Keratinocyte (primary cell): ENCODE measurements at regions not wholly inside any gene's neighbourhood (a gene's known extent, or its start where the extent isn't known, plus 50 kb on each side); places are given as distances from the start of the nearest gene placed in this dataset.

Experiments used
- DNase-seq: peaks from one replicate; pipeline ENCODE4 v3.0.0-alpha.2; 2011; ENCODE audit warnings: low read depth, missing footprints, low spot score
- FAIRE-seq: peaks from 2 replicates; lab custom pipeline; 2011; peaks lifted over from hg19 to GRCh38; lab: Jason Lieb, UNC
- H2AFZ ChIP-seq: 2 replicates; pipeline ENCODE4 v1.6.0; 2012; ENCODE audit warnings: low read length, control low read depth, inconsistent platforms; ENCODE audit not compliant: control insufficient read depth
- H3K27ac ChIP-seq: 2 replicates; pipeline ENCODE4 v1.5.1; 2011; ENCODE audit warnings: low read length; ENCODE audit not compliant: control insufficient read depth, insufficient read depth
- H3K27me3 ChIP-seq: 3 replicates; pipeline ENCODE4 v1.6.0; 2011; ENCODE audit warnings: low read length; ENCODE audit not compliant: control insufficient read depth, insufficient read depth; ENCODE audit errors: extremely low read depth
- H3K36me3 ChIP-seq, 2 experiments: 2 replicates in 1 of 2; 3 replicates in 1 of 2; pipeline ENCODE4 v1.5.1; 2011; ENCODE audit warnings: low read length in 2 of 2, mild to moderate bottlenecking in 1 of 2; ENCODE audit not compliant: control insufficient read depth in 2 of 2, insufficient read depth in 2 of 2; ENCODE audit errors: extremely low read depth in 1 of 2
- H3K4me1 ChIP-seq: 3 replicates; pipeline ENCODE4 v1.5.1; 2011; ENCODE audit warnings: low read length; ENCODE audit not compliant: control insufficient read depth, insufficient read depth; ENCODE audit errors: extremely low read depth
- H3K4me2 ChIP-seq: 3 replicates; pipeline ENCODE4 v1.6.0; 2011; ENCODE audit warnings: low read depth, low read length; ENCODE audit not compliant: control insufficient read depth, insufficient read depth; ENCODE audit errors: extremely low read depth
- H3K4me3 ChIP-seq, 3 experiments: fragments of 200-600 bp in 1 of 3; sonication (generic) in 1 of 3; 2 replicates in 2 of 3; 3 replicates in 1 of 3; pipeline ENCODE4 v1.5.1; 2011 to 2016; ENCODE audit warnings: low read length in 3 of 3, mild to moderate bottlenecking in 3 of 3, control low read depth in 2 of 3, inconsistent platforms in 1 of 3, low read depth in 1 of 3, mixed read lengths in 1 of 3, mixed run types in 1 of 3, moderate library complexity in 1 of 3; ENCODE audit not compliant: control insufficient read depth in 2 of 3, insufficient read depth in 2 of 3; ENCODE audit errors: extremely low read depth in 1 of 3
- H3K79me2 ChIP-seq: 2 replicates; pipeline ENCODE4 v1.6.0; 2012; ENCODE audit warnings: low read length; ENCODE audit not compliant: control insufficient read depth, insufficient read depth
- H3K9ac ChIP-seq: 3 replicates; pipeline ENCODE4 v1.6.0; 2011; ENCODE audit warnings: low read length; ENCODE audit not compliant: control insufficient read depth, insufficient read depth; ENCODE audit errors: extremely low read depth
- H3K9me1 ChIP-seq: 3 replicates; pipeline ENCODE4 v1.6.0; 2011; ENCODE audit warnings: low read length; ENCODE audit not compliant: control insufficient read depth, insufficient read depth; ENCODE audit errors: extremely low read depth
- H3K9me3 ChIP-seq: 2 replicates; pipeline ENCODE4 v1.5.1; 2012; ENCODE audit warnings: low read depth, low read length; ENCODE audit not compliant: control insufficient read depth
- H4K20me1 ChIP-seq: 3 replicates; pipeline ENCODE4 v1.6.0; 2011; ENCODE audit warnings: low read length; ENCODE audit not compliant: control insufficient read depth, insufficient read depth; ENCODE audit errors: extremely low read depth
- CTCF ChIP-seq, 3 experiments: IDR thresholded peaks in 1 of 3; conservative IDR thresholded peaks in 1 of 3; optimal IDR thresholded peaks in 1 of 3; 2 replicates in 2 of 3; 3 replicates in 1 of 3; pipeline versions ENCODE3 to v1.5.1; 2011; ENCODE audit warnings: low read length in 3 of 3, mild to moderate bottlenecking in 3 of 3, moderate library complexity in 2 of 3, control low read depth in 1 of 3, inconsistent platforms in 1 of 3; ENCODE audit not compliant: insufficient read depth in 2 of 3; ENCODE audit errors: extremely low read depth in 1 of 3
- EZH2 ChIP-seq: IDR thresholded peaks from one replicate; pipeline ENCODE4 v1.6.1; 2012; ENCODE audit warnings: inconsistent platforms, mild to moderate bottlenecking, low read length, moderate library complexity
- dilution Hi-C: fragments of 300-500 bp; cut with MboI; formaldehyde crosslinking; loops from one replicate; pipeline ENCODE4 v1.7.0; 2020; ENCODE audit warnings: low sequenced_read_pairs; ENCODE audit not compliant: extremely low pct_ligation_motif_present

GRCh38 chr4:137739391-137739790 is 207.1 kb upstream of the PCDH18 start:
- dilution Hi-C loops = no loop called here
- no peaks in the 10 kb centered on the region for H3K4me1 ChIP-seq
- no peak overlapping the region for H2AFZ ChIP-seq
- no peaks in the 10 kb centered on the region for H3K36me3 ChIP-seq
- no peak for FAIRE-seq
- DNase-seq = no peak
- TF ChIP-seq EZH2 (no peak), CTCF (optimal IDR thresholded peaks at IDR 0.05 in 1 of 3, IDR thresholded peaks at IDR 0.05 in 1 of 3, conservative IDR thresholded peaks at IDR 0.05 in 1 of 3; ENCODE audit: extremely low read depth in 1 of 3, insufficient read depth in 2 of 3, low read length in 3 of 3) (no peak)
- no peak overlapping the region for H3K4me2 ChIP-seq
- H3K9me1 ChIP-seq = no peaks in the 10 kb centered on the region
- no peaks in the 10 kb centered on the region for H3K9me3 ChIP-seq
- no peak overlapping the region for H3K27ac ChIP-seq
- H3K27me3 ChIP-seq = no peaks in the 10 kb centered on the region
- H3K4me3 ChIP-seq = no peak overlapping the region
- H3K79me2 ChIP-seq = no peaks in the 10 kb centered on the region
- no peaks in the 10 kb centered on the region for H4K20me1 ChIP-seq
- H3K9ac ChIP-seq = no peak overlapping the region

- H3K4me1 ChIP-seq = no peaks in the 10 kb centered on the region
- H3K9me1 ChIP-seq = no peaks in the 10 kb centered on the region
- no peaks in the 10 kb centered on the region for H3K9me3 ChIP-seq
- no peak overlapping the region for H2AFZ ChIP-seq
- no peak overlapping the region for H3K27ac ChIP-seq
- H3K9ac ChIP-seq = no peak overlapping the region
- no peaks in the 10 kb centered on the region for H3K79me2 ChIP-seq
- DNase-seq (no peak), FAIRE-seq (no peak)
- no peaks in the 10 kb centered on the region for H4K20me1 ChIP-seq
- dilution Hi-C loops = no loop called here
- H3K27me3 ChIP-seq = no peaks in the 10 kb centered on the region
- no peaks in the 10 kb centered on the region for H3K36me3 ChIP-seq
- no peak overlapping the region for H3K4me3 ChIP-seq
- TF ChIP-seq CTCF (optimal IDR thresholded peaks at IDR 0.05 in 1 of 3, IDR thresholded peaks at IDR 0.05 in 1 of 3, conservative IDR thresholded peaks at IDR 0.05 in 1 of 3; ENCODE audit: extremely low read depth in 1 of 3, insufficient read depth in 2 of 3, low read length in 3 of 3) (no peak), EZH2 (no peak)
- H3K4me2 ChIP-seq = no peak overlapping the region
Observed at GRCh38 chr4:137738375-137738990, 206.2 kb upstream of the PCDH18 start.
